GM12878 (cell line): ENCODE measurements at regions not wholly inside any gene's neighbourhood (a gene's known extent, or its start where the extent isn't known, plus 50 kb on each side); places are given as distances from the start of the nearest gene placed in this dataset.

Experiments used
- ATAC-seq: fragments of 200-7000 bp; cut with Tn5 transposase; 3 replicates; pipeline ENCODE4 v1.9.1; 2020; ENCODE audit warnings: mild to moderate bottlenecking, moderate library complexity
- BruUV-seq: library from RNA; stranded (reverse); fragments of 400-500 nt; replicated peaks from 2 replicates; lab custom pipeline; 2021; lab: Mats Ljungman, UMichigan
- CTCF ChIA-PET: fragments of 300-600 bp; sonication (Branson Sonifier 250); formaldehyde crosslinking; extraction: SDS; loops from one replicate; lab custom pipeline; 2021; ENCODE audit warnings: inconsistent platforms; lab: Yijun Ruan, JAX
- POLR2A ChIA-PET: fragments of 350-600 bp; formaldehyde crosslinking; extraction: SDS; loops from one replicate; lab custom pipeline; 2021; ENCODE audit warnings: inconsistent platforms; lab: Charles Lee
- RAD21 ChIA-PET: fragments of 300-600 bp; sonication (Branson Sonifier 250); formaldehyde crosslinking; loops from one replicate; lab custom pipeline; 2023; ENCODE audit warnings: antibody characterized with exemption; ENCODE audit not compliant: unreplicated experiment; lab: Charles Lee
- SMC1A ChIA-PET: fragments of 300-600 bp; sonication (Branson Sonifier 250); formaldehyde crosslinking; loops from one replicate; lab custom pipeline; 2023; ENCODE audit not compliant: unreplicated experiment, uncharacterized antibody; lab: Charles Lee
- DNase-seq: peaks from one replicate; pipeline ENCODE4 v3.0.0-alpha.2; 2011; ENCODE audit warnings: low read depth, low spot score
- FAIRE-seq: peaks from 3 replicates; lab custom pipeline; 2011; peaks lifted over from hg19 to GRCh38; lab: Jason Lieb, UNC
- H2AFZ ChIP-seq: 2 replicates; pipeline ENCODE4 v1.6.0; 2011; ENCODE audit warnings: low read depth, low read length, control low read depth; ENCODE audit not compliant: control insufficient read depth
- H3K27ac ChIP-seq: 2 replicates; pipeline ENCODE4 v1.5.1; 2011; ENCODE audit warnings: control low read depth; ENCODE audit not compliant: control insufficient read depth, insufficient read depth
- H3K27me3 ChIP-seq, 2 experiments: replicated peaks in 1 of 2; 2 replicates each; pipeline versions ENCODE4 v1.6.0 to v1.6.1; 2011; ENCODE audit warnings: low read length in 1 of 2; ENCODE audit not compliant: control insufficient read depth in 2 of 2, insufficient read depth in 2 of 2
- H3K36me3 ChIP-seq, 2 experiments: 2 replicates each; pipeline ENCODE4 v1.5.1; 2011; ENCODE audit warnings: low read length in 1 of 2; ENCODE audit not compliant: control insufficient read depth in 2 of 2, insufficient read depth in 2 of 2
- H3K4me1 ChIP-seq: 2 replicates; pipeline ENCODE4 v1.6.1; 2011; ENCODE audit warnings: mild to moderate bottlenecking, low read length, moderate library complexity, mixed read lengths; ENCODE audit not compliant: control insufficient read depth, insufficient read depth
- H3K4me2 ChIP-seq: 2 replicates; pipeline ENCODE4 v1.6.0; 2011; ENCODE audit warnings: control low read depth; ENCODE audit not compliant: control insufficient read depth, insufficient read depth
- H3K4me3 ChIP-seq: fragments of 200-600 bp; sonication (generic); 2 replicates; pipeline ENCODE4 v1.5.1; 2016
- H3K79me2 ChIP-seq: 2 replicates; pipeline ENCODE4 v1.6.0; 2011; ENCODE audit warnings: low read length; ENCODE audit not compliant: control insufficient read depth, insufficient read depth
- H3K9ac ChIP-seq: 2 replicates; pipeline ENCODE4 v1.8.0; 2011; ENCODE audit warnings: low read length, control low read depth, mixed read lengths; ENCODE audit not compliant: control insufficient read depth, insufficient read depth
- H3K9me3 ChIP-seq: replicated peaks from 3 replicates; pipeline ENCODE4 v1.5.1; 2011; ENCODE audit warnings: mild to moderate bottlenecking, low read length; ENCODE audit not compliant: control insufficient read depth, insufficient read depth
- H4K20me1 ChIP-seq: 2 replicates; pipeline ENCODE4 v1.6.0; 2011; ENCODE audit not compliant: control insufficient read depth, insufficient read depth
- ASH2L ChIP-seq: fragments of 300-600, 200-600 bp; sonication (generic); IDR thresholded peaks from 2 replicates; pipeline ENCODE4 v1.6.1; 2017; ENCODE audit warnings: low read depth, mild to moderate bottlenecking, borderline replicate concordance
- BHLHE40 ChIP-seq, 2 experiments: fragments of 450-650 bp in 1 of 2; IDR thresholded peaks; 2 replicates each; pipeline ENCODE4 v1.6.1; 2011 to 2017; ENCODE audit warnings: low read depth in 2 of 2, borderline replicate concordance in 1 of 2, improper control_type of control experiment in 1 of 2, low read length in 1 of 2, mild to moderate bottlenecking in 1 of 2
- BRCA1 ChIP-seq: IDR thresholded peaks from 2 replicates; pipeline ENCODE4 v1.6.1; 2011; ENCODE audit warnings: low read depth, low read length, improper control_type of control experiment
- CHD2 ChIP-seq: IDR thresholded peaks from 2 replicates; pipeline ENCODE4 v1.6.1; 2011; ENCODE audit warnings: low read depth, low read length, improper control_type of control experiment, borderline replicate concordance
- MTA2 ChIP-seq: fragments of 450-650 bp; IDR thresholded peaks from 2 replicates; pipeline ENCODE4 v1.6.1; 2016; ENCODE audit warnings: low read depth, mild to moderate bottlenecking, moderate library complexity
- RAD51 ChIP-seq: fragments of 450-650 bp; IDR thresholded peaks from 2 replicates; pipeline ENCODE4 v1.6.1; 2016; ENCODE audit warnings: moderate library complexity, mild to moderate bottlenecking, inconsistent platforms
- WGBS: methylation state at CpG from one replicate; pipeline ENCODE4 v1.1.6; 2016; ENCODE audit warnings: low lambda C conversion rate; ENCODE audit not compliant: insufficient replicate concordance, insufficient coverage; ENCODE audit errors: missing lambda C conversion rate; 5-methylcytosine and 5-hydroxymethylcytosine counted together
- in situ Hi-C: fragments of 300-500 bp; cut with MboI; formaldehyde crosslinking; loops from 9 replicates; pipeline ENCODE4 v1.14.3; 2018; ENCODE audit warnings: mixed read lengths
- intact Hi-C: fragments of 100-400 bp; cut with micrococcal nuclease; formaldehyde crosslinking; loops from one replicate; pipeline ENCODE4 v1.14.2; 2022; ENCODE audit not compliant: unreplicated experiment

DNA sequence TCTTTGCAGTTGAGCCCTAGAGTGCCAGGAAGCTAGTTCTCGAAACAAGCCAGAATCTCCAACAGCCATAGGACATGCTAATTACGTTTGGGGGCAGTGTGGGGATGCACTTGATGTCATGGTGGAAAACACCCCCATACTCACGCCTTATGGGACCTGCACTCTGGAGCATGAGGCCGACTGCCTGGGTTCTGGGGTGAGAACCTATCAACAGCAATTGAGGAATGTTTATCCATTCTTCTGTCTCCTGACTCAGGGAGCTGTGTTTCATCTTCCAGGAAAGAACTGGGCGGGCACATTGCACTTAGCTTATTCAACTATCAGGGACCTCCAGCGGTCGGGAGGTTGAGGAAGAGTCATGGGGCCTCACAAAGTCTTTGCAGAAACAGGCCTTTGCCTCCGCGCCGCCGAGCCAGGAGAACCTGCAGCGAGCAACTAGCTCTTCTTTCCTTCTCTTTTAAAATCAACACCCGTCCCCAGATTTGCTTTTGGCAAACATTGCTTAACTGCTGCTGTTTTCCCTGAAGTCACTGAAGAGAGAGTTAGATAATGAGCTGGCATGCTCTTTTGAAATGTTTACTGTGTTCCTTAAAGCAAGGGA lies 226.1 kb upstream of the DIO3 start:
- H3K36me3 ChIP-seq, result no peaks in the 10 kb centered on the region
- intact Hi-C loops, result no loop called here
- no peak overlapping the region for H3K4me2 ChIP-seq
- TF ChIP-seq ASH2L (no peak), CHD2 (no peak)
- H3K9ac ChIP-seq, result no peak overlapping the region
- ATAC-seq (no peak), FAIRE-seq (no peak), DNase-seq (no peak)
- no peak overlapping the region for H2AFZ ChIP-seq
- H3K79me2 ChIP-seq, result no peaks in the 10 kb centered on the region
- ChIA-PET CTCF (no interaction called here), SMC1A (no interaction called here), RAD21 (no interaction called here), POLR2A (no interaction called here)
- in situ Hi-C loops, result no loop called here
- H4K20me1 ChIP-seq, result no peaks in the 10 kb centered on the region
- 35% methylated on average over 13 of the region's 13 CpGs for WGBS
- H3K27me3 ChIP-seq, result no peaks in the 10 kb centered on the region
- no peak overlapping the region for H3K4me3 ChIP-seq
- no TSS peak for BruUV-seq
- H3K4me1 ChIP-seq, result no peaks in the 10 kb centered on the region
- H3K27ac ChIP-seq, result no peak overlapping the region
- no peaks in the 10 kb centered on the region for H3K9me3 ChIP-seq

DNA sequence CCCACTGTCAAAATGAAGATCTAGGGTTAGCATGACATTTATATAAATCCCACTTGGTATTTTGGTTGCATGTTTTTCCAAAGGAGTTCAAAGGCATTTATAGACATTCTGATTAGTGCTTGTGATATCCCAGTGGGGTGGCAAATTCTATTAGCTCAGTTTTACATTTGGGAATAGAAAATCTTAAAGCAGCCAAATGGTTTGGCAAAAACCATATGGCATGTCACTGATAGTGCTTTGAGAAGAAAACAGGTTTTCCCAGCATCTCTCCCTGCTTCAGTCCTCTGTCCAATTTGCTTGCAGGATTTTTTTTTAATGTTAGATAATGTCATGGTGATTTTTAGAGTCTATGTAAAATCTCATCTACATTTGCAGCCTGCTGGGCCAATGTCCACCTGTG lies 225.1 kb upstream of the DIO3 start:
- in situ Hi-C loops (no loop called here), intact Hi-C loops (no loop called here)
- DNase-seq, result no peak
- ChIA-PET SMC1A (no interaction called here), RAD21 (no interaction called here), CTCF (no interaction called here), POLR2A (no interaction called here)
- no peaks in the 10 kb centered on the region for H3K4me1 ChIP-seq
- no peak overlapping the region for H3K4me3 ChIP-seq
- H3K27ac ChIP-seq, result no peak overlapping the region
- TF ChIP-seq ASH2L, result no peak
- TF ChIP-seq RAD51, result no peak
- TF ChIP-seq MTA2, result no peak
- no peak for TF ChIP-seq BHLHE40 (IDR thresholded peaks at IDR 0.05; ENCODE audit: borderline replicate concordance in 1 of 2, low read depth in 2 of 2, low read length in 1 of 2)
- TF ChIP-seq BRCA1, result no peak
- no peaks in the 10 kb centered on the region for H3K27me3 ChIP-seq
- ATAC-seq, result no peak
- no peak overlapping the region for H3K9ac ChIP-seq
- H3K4me2 ChIP-seq, result no peak overlapping the region
- no peaks in the 10 kb centered on the region for H3K9me3 ChIP-seq
- H2AFZ ChIP-seq, result no peak overlapping the region
- no peaks in the 10 kb centered on the region for H3K79me2 ChIP-seq
- FAIRE-seq, result no peak
- no TSS peak for BruUV-seq
- H3K36me3 ChIP-seq, result no peaks in the 10 kb centered on the region
- H4K20me1 ChIP-seq, result no peaks in the 10 kb centered on the region
